Tibial nerve (tissue), 4 donors: ENCODE measurements at regions not wholly inside any gene's neighbourhood (a gene's known extent, or its start where the extent isn't known, plus 50 kb on each side); places are given as distances from the start of the nearest gene placed in this dataset.

Experiments
- EP300 ChIP-seq, 2 donors: sonication (generic); formaldehyde crosslinking; IDR thresholded peaks; one replicate each; pipeline ENCODE4 v1.6.1; 2017; ENCODE audit warnings: antibody characterized with exemption in 2 of 2, mild to moderate bottlenecking in 1 of 2
- POLR2A ChIP-seq, 2 donors: fragments of 450-650 bp; IDR thresholded peaks; one replicate each; pipeline ENCODE4 v1.6.1; 2017; ENCODE audit warnings: antibody characterized with exemption in 2 of 2, mild to moderate bottlenecking in 2 of 2, moderate library complexity in 2 of 2
- TF ChIP-seq, protein P1 (sequence below), 5 experiments: fragments of 200-600 bp in 3 of 5; fragments of 450-650 bp in 2 of 5; sonication (generic) in 3 of 5; IDR thresholded peaks; one replicate each; pipeline ENCODE4 v1.5.1; 2016 to 2019; ENCODE audit warnings: antibody characterized with exemption in 5 of 5, mild to moderate bottlenecking in 3 of 5, moderate library complexity in 2 of 5

- TF ChIP-seq EP300 (IDR thresholded peaks at IDR 0.05) (no peak), POLR2A (IDR thresholded peaks at IDR 0.05) (no peak)
- TF ChIP-seq, protein P1, sequence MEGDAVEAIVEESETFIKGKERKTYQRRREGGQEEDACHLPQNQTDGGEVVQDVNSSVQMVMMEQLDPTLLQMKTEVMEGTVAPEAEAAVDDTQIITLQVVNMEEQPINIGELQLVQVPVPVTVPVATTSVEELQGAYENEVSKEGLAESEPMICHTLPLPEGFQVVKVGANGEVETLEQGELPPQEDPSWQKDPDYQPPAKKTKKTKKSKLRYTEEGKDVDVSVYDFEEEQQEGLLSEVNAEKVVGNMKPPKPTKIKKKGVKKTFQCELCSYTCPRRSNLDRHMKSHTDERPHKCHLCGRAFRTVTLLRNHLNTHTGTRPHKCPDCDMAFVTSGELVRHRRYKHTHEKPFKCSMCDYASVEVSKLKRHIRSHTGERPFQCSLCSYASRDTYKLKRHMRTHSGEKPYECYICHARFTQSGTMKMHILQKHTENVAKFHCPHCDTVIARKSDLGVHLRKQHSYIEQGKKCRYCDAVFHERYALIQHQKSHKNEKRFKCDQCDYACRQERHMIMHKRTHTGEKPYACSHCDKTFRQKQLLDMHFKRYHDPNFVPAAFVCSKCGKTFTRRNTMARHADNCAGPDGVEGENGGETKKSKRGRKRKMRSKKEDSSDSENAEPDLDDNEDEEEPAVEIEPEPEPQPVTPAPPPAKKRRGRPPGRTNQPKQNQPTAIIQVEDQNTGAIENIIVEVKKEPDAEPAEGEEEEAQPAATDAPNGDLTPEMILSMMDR (IDR thresholded peaks at IDR 0.05) = no peak
Observed at GRCh38 chr2:190765386-190766173, 115.0 kb upstream of the GLS start.
